H1 (cell line): ENCODE measurements at regions not wholly inside any gene's neighbourhood (a gene's known extent, or its start where the extent isn't known, plus 50 kb on each side); places are given as distances from the start of the nearest gene placed in this dataset.

Source experiments
- GABPA ChIP-seq: IDR thresholded peaks from 2 replicates; pipeline ENCODE4 v1.6.1; 2011; ENCODE audit warnings: mild to moderate bottlenecking, low read length, moderate library complexity, borderline replicate concordance; ENCODE audit not compliant: insufficient read depth
- RFX5 ChIP-seq: IDR thresholded peaks from 2 replicates; pipeline ENCODE4 v1.6.1; 2011; ENCODE audit warnings: low read depth, low read length, improper control_type of control experiment, borderline replicate concordance
- SUZ12 ChIP-seq: fragments of 200-600 bp; sonication (generic); IDR thresholded peaks from 2 replicates; pipeline ENCODE4 v1.6.1; 2012; ENCODE audit warnings: mild to moderate bottlenecking, inconsistent platforms, low read length, moderate library complexity, mixed read lengths

DNA sequence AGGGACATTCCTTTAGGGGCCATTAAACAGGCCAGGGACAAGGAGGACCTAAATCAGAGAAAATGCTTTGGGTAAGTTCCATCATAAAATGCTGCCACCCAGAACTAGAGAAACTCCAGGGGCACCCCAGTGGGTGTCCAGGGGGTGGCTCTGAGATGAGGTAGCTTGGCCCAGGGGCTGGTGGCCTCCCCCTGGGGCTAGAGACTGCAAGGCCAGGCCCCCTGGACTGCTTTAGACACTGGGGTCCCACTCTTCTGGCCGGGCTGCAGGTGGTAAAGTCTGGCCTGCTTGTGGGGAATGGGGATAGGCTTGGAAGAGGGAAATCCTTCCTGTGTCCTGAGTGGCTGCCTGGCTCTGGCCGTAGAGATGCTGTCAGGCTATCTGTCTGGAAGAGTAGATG is 169.6 kb upstream of the PODXL start (continued):
- no peak for TF ChIP-seq GABPA
- no peak for TF ChIP-seq SUZ12
- TF ChIP-seq RFX5, result no peak
